ENCODE measurements at regions not wholly inside any gene's neighbourhood (a gene's known extent, or its start where the extent isn't known, plus 50 kb on each side); places are given as distances from the start of the nearest gene placed in this dataset.

DNA sequence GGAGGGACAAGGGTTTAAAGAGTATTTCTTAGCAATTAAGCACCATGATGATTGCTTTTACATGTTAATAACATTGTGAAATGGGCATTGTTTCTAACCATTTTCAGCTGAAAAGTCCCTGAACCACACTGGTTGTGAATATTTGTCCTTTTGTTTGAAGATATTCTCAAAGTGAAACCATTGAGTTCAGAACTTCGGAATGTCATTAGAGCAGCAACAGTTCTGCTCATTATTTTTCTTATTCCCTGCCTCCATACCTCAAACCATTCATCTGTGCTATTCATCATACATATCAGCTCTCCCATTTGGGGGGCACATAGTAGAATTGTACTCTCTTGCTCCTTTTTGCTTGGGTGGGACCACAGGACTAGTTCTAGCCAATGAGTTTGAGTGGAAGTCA lies 553.0 kb upstream of the ZNF462 start:
- Histone ChIP-seq H3K9ac (ENCODE audit: low read length) (no peak overlapping the region), H3K23ac (ENCODE audit: low read length in 2 of 2) (no peak overlapping the region), H3K79me1 (replicated peaks; ENCODE audit: low read length, poor library complexity, severe bottlenecking) (no peaks in the 10 kb centered on the region), H3K4me1 (ENCODE audit: control insufficient read depth, insufficient read depth, low read depth, low read length) (no peaks in the 10 kb centered on the region), H3K4me2 (ENCODE audit: low read length, poor library complexity, severe bottlenecking) (no peak overlapping the region), H2BK15ac (ENCODE audit: low read depth, poor library complexity, severe bottlenecking) (no peak overlapping the region), H4K8ac (ENCODE audit: low read length) (no peak overlapping the region), H3K14ac (ENCODE audit: low read length in 2 of 2) (no peak overlapping the region), H3K27ac (ENCODE audit: low read length, poor library complexity, severe bottlenecking) (no peak overlapping the region), H3K9me3 (ENCODE audit: control insufficient read depth, low read length) (peaks cover 2% of the 10 kb centered on the region), H2AFZ (ENCODE audit: low read depth, low read length) (no peak overlapping the region), H4K91ac (ENCODE audit: low read length) (no peak overlapping the region), H3K4ac (ENCODE audit: low read depth in 1 of 2, low read length in 2 of 2) (no peak overlapping the region), H3K27me3 (ENCODE audit: control insufficient read depth in 1 of 2, insufficient read depth in 1 of 2, low read length in 2 of 2) (no peaks in the 10 kb centered on the region), H3K4me3 (ENCODE audit: insufficient read depth in 1 of 2, low read depth in 1 of 2, low read length in 2 of 2) (no peak overlapping the region), H2AK5ac (ENCODE audit: low read length, severe bottlenecking) (no peak overlapping the region), H2BK12ac (ENCODE audit: low read length in 2 of 2) (no peak overlapping the region), H2BK5ac (ENCODE audit: low read depth, low read length, poor library complexity, severe bottlenecking) (no peak overlapping the region), H3K18ac (ENCODE audit: low read depth in 1 of 2, low read length in 2 of 2) (no peak overlapping the region), H2BK120ac (ENCODE audit: low read depth, low read length) (no peak overlapping the region), H3K36me3 (ENCODE audit: control insufficient read depth in 1 of 2, insufficient read depth in 2 of 2, low read depth in 1 of 2, low read length in 2 of 2) (no peaks in the 10 kb centered on the region)
- 100% methylated on average over 1 of the region's 1 CpG for WGBS
- DNase-seq, result no peak

DNA sequence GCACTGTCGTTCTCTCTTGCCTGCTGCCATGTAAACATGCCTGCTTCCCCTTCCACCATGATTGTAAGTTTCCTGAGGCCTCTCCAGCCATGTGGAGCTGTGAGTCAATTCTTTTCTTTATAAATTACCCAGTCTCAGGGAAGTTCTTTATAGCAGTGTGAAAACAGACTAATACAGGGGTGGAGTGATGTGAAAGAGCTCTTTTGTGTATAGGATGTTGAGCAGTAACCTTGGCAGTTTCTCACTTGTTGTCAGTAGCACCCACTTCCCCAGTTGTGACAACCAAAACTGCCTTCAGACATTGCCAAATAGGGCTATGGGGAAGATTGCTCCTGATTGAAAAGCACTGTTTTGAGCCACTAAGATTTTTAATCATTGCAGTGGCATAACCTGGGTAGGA lies 552.2 kb upstream of the ZNF462 start:
- H4K91ac ChIP-seq (ENCODE audit: low read length), result no peak overlapping the region
- 89% methylated on average over 1 of the region's 1 CpG for WGBS
- H3K36me3 ChIP-seq (ENCODE audit: control insufficient read depth in 1 of 2, insufficient read depth in 2 of 2, low read depth in 1 of 2, low read length in 2 of 2), result no peaks in the 10 kb centered on the region
- H3K27me3 ChIP-seq (ENCODE audit: control insufficient read depth in 1 of 2, insufficient read depth in 1 of 2, low read length in 2 of 2), result no peaks in the 10 kb centered on the region
- H3K4me1 ChIP-seq (ENCODE audit: control insufficient read depth, insufficient read depth, low read depth, low read length), result no peaks in the 10 kb centered on the region
- no peak overlapping the region for H2BK5ac ChIP-seq (ENCODE audit: low read depth, low read length, poor library complexity, severe bottlenecking)
- H3K4me2 ChIP-seq (ENCODE audit: low read length, poor library complexity, severe bottlenecking), result no peak overlapping the region
- no peak overlapping the region for H2AFZ ChIP-seq (ENCODE audit: low read depth, low read length)
- H2BK120ac ChIP-seq (ENCODE audit: low read depth, low read length), result no peak overlapping the region
- no peak overlapping the region for H2AK5ac ChIP-seq (ENCODE audit: low read length, severe bottlenecking)
- H3K23ac ChIP-seq (ENCODE audit: low read length in 2 of 2), result no peak overlapping the region
- H2BK15ac ChIP-seq (ENCODE audit: low read depth, poor library complexity, severe bottlenecking), result no peak overlapping the region
- no peak overlapping the region for H3K4ac ChIP-seq (ENCODE audit: low read depth in 1 of 2, low read length in 2 of 2)
- H4K8ac ChIP-seq (ENCODE audit: low read length), result no peak overlapping the region
- no peak overlapping the region for H3K27ac ChIP-seq (ENCODE audit: low read length, poor library complexity, severe bottlenecking)
- no peak for DNase-seq
- no peak overlapping the region for H3K4me3 ChIP-seq (ENCODE audit: insufficient read depth in 1 of 2, low read depth in 1 of 2, low read length in 2 of 2)
- H3K79me1 ChIP-seq (replicated peaks; ENCODE audit: low read length, poor library complexity, severe bottlenecking), result no peaks in the 10 kb centered on the region
- H3K9ac ChIP-seq (ENCODE audit: low read length), result no peak overlapping the region
- no peak overlapping the region for H2BK12ac ChIP-seq (ENCODE audit: low read length in 2 of 2)
- H3K18ac ChIP-seq (ENCODE audit: low read depth in 1 of 2, low read length in 2 of 2), result no peak overlapping the region
- H3K14ac ChIP-seq (ENCODE audit: low read length in 2 of 2), result no peak overlapping the region
- peaks cover 2% of the 10 kb centered on the region for H3K9me3 ChIP-seq (ENCODE audit: control insufficient read depth, low read length)

DNA sequence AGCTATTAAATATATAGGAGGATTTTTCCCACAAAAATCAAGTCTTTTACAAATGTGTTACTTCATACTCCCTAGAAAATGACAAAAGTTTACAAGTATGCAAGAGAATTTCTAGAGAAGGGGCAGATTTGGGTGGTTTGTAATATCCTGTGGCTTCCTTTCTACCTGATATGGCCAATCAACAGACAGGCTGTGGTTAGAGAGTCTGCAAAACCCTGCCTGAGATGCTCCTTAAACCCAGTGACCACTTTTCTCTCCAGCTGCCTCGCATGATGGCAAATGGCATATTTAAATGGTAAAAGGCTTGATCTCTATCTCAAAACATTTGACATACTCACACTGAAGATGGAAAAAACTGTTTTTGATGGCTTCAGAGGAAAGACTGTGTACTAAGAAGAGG lies 550.1 kb upstream of the ZNF462 start:
- Histone ChIP-seq H2BK5ac (ENCODE audit: low read depth, low read length, poor library complexity, severe bottlenecking) (no peak overlapping the region), H3K9me3 (ENCODE audit: control insufficient read depth, low read length) (peaks cover 2% of the 10 kb centered on the region), H3K4me1 (ENCODE audit: control insufficient read depth, insufficient read depth, low read depth, low read length) (no peaks in the 10 kb centered on the region), H3K4ac (ENCODE audit: low read depth in 1 of 2, low read length in 2 of 2) (no peak overlapping the region), H3K79me1 (replicated peaks; ENCODE audit: low read length, poor library complexity, severe bottlenecking) (no peaks in the 10 kb centered on the region), H3K27ac (ENCODE audit: low read length, poor library complexity, severe bottlenecking) (no peak overlapping the region), H3K18ac (ENCODE audit: low read depth in 1 of 2, low read length in 2 of 2) (no peak overlapping the region), H3K23ac (ENCODE audit: low read length in 2 of 2) (no peak overlapping the region), H3K27me3 (ENCODE audit: control insufficient read depth in 1 of 2, insufficient read depth in 1 of 2, low read length in 2 of 2) (no peaks in the 10 kb centered on the region), H3K4me3 (ENCODE audit: insufficient read depth in 1 of 2, low read depth in 1 of 2, low read length in 2 of 2) (no peak overlapping the region), H3K9ac (ENCODE audit: low read length) (no peak overlapping the region), H3K14ac (ENCODE audit: low read length in 2 of 2) (no peak overlapping the region), H2BK120ac (ENCODE audit: low read depth, low read length) (no peak overlapping the region), H4K8ac (ENCODE audit: low read length) (no peak overlapping the region), H4K91ac (ENCODE audit: low read length) (no peak overlapping the region), H2BK15ac (ENCODE audit: low read depth, poor library complexity, severe bottlenecking) (no peak overlapping the region), H2AK5ac (ENCODE audit: low read length, severe bottlenecking) (no peak overlapping the region), H3K36me3 (ENCODE audit: control insufficient read depth in 1 of 2, insufficient read depth in 2 of 2, low read depth in 1 of 2, low read length in 2 of 2) (no peaks in the 10 kb centered on the region), H2AFZ (ENCODE audit: low read depth, low read length) (no peak overlapping the region), H3K4me2 (ENCODE audit: low read length, poor library complexity, severe bottlenecking) (no peak overlapping the region), H2BK12ac (ENCODE audit: low read length in 2 of 2) (no peak overlapping the region)
- DNase-seq, result no peak
- WGBS, result no CpG with 5 or more reads among the region's 1 CpG

DNA sequence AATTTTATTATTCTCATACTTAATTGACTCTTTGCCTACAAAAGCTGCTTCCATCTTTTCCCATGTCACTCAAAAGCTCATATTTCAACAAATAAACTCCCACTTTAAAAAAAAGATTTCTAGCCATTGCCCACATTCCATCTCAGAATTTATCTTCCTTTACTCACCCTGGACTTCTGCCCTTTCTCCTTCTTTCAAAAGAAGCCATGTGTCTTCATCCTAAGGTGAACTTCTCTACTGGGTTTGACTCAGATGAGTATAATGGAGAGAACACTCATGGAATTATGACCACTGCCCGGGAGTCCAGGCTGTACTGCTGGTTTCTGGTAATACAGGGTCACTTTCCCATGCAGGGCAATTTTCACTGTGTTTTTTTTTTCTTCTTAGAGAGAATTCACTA lies 548.5 kb upstream of the ZNF462 start:
- no peak overlapping the region for H4K91ac ChIP-seq (ENCODE audit: low read length)
- no peaks in the 10 kb centered on the region for H3K27me3 ChIP-seq (ENCODE audit: control insufficient read depth in 1 of 2, insufficient read depth in 1 of 2, low read length in 2 of 2)
- no peak overlapping the region for H2AFZ ChIP-seq (ENCODE audit: low read depth, low read length)
- H3K9me3 ChIP-seq (ENCODE audit: control insufficient read depth, low read length), result peaks cover 2% of the 10 kb centered on the region
- no peak overlapping the region for H2BK15ac ChIP-seq (ENCODE audit: low read depth, poor library complexity, severe bottlenecking)
- no peak overlapping the region for H2BK120ac ChIP-seq (ENCODE audit: low read depth, low read length)
- no peak overlapping the region for H4K8ac ChIP-seq (ENCODE audit: low read length)
- H3K4me3 ChIP-seq (ENCODE audit: insufficient read depth in 1 of 2, low read depth in 1 of 2, low read length in 2 of 2), result no peak overlapping the region
- H2BK5ac ChIP-seq (ENCODE audit: low read depth, low read length, poor library complexity, severe bottlenecking), result no peak overlapping the region
- H2AK5ac ChIP-seq (ENCODE audit: low read length, severe bottlenecking), result no peak overlapping the region
- no peaks in the 10 kb centered on the region for H3K36me3 ChIP-seq (ENCODE audit: control insufficient read depth in 1 of 2, insufficient read depth in 2 of 2, low read depth in 1 of 2, low read length in 2 of 2)
- no peak overlapping the region for H3K18ac ChIP-seq (ENCODE audit: low read depth in 1 of 2, low read length in 2 of 2)
- H3K4me2 ChIP-seq (ENCODE audit: low read length, poor library complexity, severe bottlenecking), result no peak overlapping the region
- no peak overlapping the region for H3K9ac ChIP-seq (ENCODE audit: low read length)
- WGBS, result 83% methylated on average over 1 of the region's 1 CpG
- no peaks in the 10 kb centered on the region for H3K79me1 ChIP-seq (replicated peaks; ENCODE audit: low read length, poor library complexity, severe bottlenecking)
- DNase-seq, result no peak
- H3K14ac ChIP-seq (ENCODE audit: low read length in 2 of 2), result no peak overlapping the region
- no peak overlapping the region for H3K23ac ChIP-seq (ENCODE audit: low read length in 2 of 2)
- no peak overlapping the region for H3K4ac ChIP-seq (ENCODE audit: low read depth in 1 of 2, low read length in 2 of 2)
- no peak overlapping the region for H2BK12ac ChIP-seq (ENCODE audit: low read length in 2 of 2)
- H3K4me1 ChIP-seq (ENCODE audit: control insufficient read depth, insufficient read depth, low read depth, low read length), result no peaks in the 10 kb centered on the region
- H3K27ac ChIP-seq (ENCODE audit: low read length, poor library complexity, severe bottlenecking), result no peak overlapping the region

Data from mesenchymal stem cell (in vitro differentiated cells and primary cell).